ENCODE measurements at regions not wholly inside any gene's neighbourhood (a gene's known extent, or its start where the extent isn't known, plus 50 kb on each side); places are given as distances from the start of the nearest gene placed in this dataset.
"Not testable (repeated sequence)": the region's sequence is repeated elsewhere in the genome, so short reads cannot be mapped to it uniquely, and the experiment has no call there.

DNA sequence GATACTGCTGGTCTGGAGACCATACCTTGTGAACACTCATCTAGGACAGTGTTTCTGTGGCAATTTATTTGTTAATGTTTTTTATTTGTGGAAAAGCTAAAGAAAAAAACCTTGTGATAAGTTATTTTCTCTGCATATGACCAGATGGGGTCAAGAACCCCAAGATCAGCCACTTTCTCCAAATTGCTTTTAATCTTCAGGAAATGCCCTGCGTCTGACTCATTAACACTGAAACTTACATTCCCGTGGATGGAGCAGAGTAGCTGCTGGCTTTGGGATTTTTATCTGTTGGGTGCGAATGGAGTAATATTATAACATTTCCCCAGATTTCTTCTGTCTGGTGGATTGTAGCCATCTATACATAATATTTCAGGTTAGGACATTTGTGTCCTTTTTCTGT is 444.5 kb downstream of the SH3GL2 start:
- DNase-seq = no peak

DNA sequence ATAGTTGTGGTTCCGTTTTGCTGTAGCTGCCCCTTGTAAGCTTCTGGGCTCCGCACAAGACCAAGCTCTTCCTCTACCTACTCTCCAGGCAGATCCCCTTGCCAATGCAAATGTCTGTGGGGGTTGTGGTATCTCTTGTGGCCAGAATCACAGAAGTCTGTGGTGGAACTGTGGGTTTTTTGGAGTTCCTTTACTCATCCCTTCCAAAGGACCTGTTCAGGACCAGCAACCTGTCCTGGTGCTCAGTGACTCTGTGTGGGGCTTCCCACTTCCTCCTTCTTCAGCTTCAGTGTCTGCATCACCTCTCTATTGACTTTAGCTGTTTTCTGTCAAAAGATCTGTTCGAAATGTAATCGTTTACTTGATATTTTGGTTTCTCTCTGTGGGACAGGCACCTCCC is 441.3 kb upstream of the ADAMTSL1 start:
- no peak for DNase-seq

DNA sequence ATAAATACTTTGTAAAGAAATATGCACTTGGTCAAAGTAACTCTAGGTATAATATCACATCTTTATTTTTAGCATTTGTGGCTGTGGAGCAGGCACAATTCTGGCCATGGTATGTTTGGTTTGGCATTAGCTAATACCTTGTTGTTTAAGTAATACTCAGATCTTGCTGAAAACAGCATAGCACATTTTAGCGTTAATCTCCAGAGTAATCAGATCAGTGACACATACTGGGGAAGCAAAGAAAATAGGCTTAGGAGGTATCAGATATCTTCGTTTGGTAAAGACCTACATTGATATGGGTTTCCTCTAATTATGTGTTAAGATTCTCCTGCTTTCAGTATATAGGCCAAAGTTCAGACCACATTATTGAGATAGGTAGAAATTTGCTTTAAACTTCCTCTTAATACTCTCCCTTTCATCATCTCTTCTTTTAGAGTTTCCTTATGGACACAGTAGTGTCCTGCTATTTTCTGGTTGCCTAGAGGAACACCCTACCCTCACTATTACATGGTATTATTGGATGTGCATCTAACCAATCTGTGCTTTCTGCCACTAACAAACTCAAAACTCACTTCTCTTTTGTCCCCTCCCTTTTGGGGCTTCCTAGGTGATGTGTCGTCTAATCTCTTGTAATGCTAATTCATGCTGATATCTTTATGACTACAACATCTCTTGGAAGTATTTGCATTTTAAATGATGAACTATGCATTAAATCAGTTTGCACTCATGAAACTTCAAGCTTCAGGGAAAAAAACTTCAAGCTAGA is 437.3 kb upstream of the ADAMTSL1 start:
- no peak for DNase-seq

DNA sequence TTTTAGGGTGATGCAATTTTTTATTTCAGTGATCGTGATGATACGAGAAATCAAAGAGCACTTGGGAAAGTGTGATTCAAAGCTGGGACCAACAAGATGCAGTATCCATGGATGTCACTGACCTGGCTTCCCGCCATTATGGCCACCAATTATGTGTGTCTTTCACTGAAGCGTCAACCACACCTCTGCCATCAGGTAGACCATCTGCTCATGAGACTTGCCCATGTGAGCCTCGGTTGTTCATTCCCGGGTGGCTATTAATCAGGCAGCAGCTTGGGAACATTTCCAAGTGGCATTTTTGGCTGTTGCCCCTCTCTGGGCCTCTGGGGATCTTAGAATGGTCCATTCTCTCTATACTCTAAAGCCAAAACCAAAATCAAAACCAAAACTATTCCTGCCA is 436.0 kb upstream of the ADAMTSL1 start:
- DNase-seq = no peak

DNA sequence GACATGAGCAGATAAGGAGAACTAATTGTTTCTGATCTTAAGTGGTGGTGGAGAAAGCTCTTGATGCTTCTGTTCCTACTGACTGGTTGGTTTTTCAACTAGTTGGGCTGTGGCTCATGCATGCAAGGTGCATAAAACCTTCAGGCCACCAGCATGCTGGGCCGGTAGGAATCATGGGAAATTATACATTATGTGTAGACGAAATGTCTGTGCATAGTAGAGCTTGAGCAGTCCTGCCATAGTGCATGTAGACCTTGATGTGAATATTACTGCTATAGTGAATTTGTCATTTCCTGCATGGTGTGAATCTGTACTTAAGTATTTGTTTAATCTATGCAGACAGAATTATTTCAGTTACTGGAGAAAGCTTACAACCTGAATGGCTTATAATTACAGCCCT is 433.6 kb upstream of the ADAMTSL1 start:
- DNase-seq = no peak

DNA sequence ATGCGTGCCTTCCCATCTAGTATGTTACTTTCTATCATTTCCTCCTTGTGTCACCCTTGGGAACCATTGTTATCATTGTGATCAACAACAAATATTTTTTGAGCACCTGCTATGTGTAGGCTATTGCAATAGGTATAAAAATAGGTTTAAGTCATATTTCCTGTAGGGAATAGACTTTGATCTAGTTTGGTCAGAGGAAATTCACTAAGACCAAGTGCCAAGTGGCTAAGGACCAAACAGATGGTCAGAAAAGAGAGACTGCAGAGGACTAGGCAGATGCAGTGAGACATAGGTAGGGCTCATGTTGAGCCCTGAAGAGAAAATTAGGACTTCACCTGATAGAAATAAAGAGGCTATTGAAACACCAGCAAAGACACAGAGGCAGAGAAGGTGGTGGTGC is 430.0 kb upstream of the ADAMTSL1 start:
- DNase-seq = no peak

DNA sequence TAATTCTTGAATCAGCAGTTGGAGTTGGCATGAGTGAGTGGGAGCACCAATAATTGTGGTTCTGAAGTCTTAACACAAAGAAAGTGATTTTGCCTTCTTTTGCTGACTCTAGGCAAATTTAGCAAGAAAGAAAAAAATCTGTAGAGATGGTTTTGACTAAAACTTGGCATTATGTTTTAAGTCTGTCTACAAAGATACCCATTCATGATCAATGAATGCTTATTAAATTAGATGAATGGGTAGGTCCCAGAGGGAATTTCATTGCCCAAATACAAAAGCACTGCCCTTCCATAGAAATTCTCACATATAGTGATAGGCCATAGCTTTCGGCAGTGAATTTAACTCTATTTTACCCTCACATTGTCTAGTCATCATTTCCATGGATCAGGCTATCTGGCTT is 428.6 kb upstream of the ADAMTSL1 start:
- DNase-seq = no peak

DNA sequence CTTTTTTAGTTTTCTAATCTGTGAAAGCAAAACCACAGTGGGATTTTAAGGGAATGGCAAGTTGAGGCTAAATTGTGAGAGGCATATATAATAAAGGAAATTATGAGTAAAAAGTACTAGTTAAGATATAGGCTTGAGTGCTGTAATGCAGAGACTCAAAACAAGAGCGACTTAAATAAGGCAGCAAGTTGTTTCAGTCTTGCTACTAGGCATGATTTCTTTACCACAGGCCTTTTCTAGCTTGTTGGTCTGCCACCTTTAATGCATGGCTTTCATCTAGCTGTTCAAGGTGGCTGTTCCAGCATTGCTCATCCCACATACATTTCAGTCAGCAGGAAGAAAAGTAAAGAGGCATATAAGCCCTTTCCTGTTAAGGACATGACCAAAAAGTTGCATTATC is 427.9 kb upstream of the ADAMTSL1 start:
- DNase-seq = no peak

DNA sequence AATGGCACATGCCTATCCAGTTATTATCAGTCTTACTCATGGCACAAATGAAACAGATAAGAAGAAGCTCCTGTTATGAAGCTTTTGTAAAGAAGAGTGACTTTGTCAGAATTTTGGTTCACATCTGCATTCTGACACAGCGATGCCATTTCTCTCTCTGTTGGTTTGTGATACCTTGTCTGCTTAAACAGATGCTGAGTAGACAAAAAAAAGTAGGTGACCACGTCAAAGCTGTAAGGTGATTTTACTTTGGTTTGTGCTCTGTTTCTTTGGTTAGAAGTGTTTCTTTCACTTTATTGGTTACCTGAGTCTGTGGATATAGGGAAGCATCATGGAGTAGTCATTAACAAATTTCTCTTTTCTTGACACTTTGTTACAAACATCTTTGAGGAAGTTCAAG is 422.3 kb upstream of the ADAMTSL1 start:
- no peak for DNase-seq

DNA sequence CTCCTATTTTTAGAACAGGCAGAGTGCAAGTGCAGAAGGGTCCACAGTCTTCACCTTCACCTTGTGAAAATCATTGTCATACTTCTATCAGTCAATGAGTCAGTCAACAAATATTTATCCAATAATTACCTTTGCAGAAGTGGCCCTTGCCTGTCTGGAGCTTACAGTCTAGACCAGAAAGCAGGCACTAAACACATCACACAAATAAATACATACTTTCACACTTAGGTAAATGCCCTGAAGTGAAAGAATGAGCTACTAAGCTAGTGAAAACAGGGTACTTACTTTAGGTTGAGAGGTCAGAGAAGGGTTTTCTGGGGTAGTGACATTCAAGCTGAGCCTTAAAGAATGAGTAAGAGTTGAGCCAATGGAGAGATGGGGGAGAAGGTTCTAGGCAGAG is 421.9 kb upstream of the ADAMTSL1 start:
- no peak for DNase-seq

DNA sequence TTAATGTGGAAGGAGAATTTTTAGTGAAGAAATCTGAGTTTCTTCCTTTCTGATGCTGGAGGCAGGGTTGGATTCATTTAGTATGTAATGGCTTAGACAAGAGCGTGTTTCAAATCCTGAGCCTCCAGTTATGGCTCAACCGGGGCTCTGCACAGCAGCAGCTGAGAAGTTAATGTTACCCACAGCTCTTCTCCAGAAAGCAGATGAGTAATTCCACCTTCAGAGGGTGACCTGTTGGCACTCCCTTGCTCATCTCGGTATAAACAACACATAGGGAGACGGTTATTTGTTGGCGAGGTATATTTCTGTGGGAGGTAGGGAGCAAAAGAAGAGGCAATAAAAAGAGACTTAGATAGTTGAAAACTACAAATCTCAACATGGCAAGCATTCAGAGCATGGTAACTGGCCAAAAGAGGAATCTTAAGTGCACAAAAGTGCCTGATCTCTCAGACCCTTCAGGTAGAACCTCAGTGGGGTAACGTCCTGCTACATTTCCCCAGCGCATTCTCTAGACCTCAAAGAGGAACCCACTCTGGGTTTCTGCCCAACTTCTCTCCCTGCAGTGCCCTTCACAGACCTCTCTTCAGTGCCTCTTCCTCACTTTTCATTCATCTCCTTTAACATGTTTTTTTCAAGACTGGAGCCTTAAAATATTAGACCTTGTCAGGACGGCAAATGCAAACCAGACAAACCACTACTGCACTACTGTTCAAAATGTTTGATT is 417.5 kb upstream of the ADAMTSL1 start:
- DNase-seq = no peak

DNA sequence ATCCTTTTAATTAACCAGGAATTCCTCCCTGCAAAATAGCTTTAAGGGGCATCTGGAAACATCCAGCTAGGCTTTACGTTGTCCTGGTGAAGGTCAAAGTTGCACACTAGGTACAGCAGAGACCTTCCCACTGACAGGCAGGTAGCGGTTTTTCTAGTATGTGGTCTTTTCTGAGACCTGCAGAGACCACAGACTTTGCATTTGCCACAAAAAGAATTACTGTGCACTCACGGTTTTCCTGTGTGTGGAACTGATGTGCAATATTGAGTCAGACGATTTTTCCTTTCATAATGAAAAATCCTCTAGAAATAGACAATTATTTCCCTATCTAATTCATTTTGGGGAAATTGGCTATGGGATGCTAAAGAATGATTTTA is 417.0 kb upstream of the ADAMTSL1 start:
- no peak for DNase-seq

DNA sequence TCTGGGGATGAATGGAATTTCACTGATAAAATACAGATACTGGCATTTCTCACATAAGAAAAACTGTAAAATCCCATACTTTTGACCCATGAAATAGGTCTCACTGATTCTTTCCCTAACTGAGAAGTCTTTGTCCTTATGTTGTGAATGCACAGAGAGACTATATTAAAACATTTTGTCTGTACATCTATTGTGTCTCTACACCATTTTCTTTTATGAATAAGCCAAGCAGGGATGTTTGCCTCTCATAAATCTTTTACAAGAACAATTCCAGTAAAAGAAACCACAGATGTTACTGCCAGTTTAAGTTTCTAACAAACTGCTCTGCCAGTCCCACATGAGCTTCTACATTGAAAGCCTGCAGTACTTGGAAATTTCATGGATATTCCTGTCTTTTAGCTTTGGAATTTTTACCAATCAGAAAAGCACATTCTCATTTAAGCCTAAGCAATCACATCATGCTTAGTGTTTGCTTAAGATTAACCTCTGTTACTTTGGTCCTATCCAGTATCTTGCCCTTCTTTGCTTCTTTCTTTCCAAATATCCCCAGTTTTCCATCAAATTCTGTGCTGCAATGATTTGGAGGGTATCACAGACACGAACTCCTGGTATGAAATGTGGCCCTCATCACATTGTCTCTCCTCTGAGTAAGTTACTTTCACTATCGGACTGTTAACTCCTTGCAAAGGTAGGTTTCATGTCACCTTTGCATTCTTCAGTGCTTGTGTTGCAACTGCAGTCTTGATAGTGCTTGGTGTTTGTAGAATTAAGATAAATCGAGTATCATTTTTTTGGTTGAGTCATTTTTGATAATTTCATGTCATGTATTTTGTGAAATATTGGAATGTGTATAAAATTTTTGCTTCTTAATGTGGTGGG is 415.1 kb upstream of the ADAMTSL1 start:
- no peak for DNase-seq

DNA sequence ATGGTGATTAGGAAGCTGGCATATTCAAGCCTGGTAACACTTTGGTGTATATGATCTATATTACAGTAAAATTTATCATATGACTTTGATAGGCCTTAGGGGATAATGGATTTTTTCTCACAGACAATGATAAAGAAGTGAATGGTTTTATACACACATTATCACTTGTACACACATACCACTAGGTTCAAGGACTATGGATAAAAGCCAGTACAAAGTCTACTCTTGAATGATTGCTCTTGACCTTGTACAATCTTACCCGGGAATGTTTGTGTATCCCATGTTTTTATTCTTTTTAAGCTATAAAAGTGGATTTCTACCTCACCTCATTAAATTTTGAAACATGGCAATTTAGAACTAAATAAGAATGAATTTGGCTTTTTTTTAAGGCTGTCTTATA is 414.5 kb upstream of the ADAMTSL1 start:
- DNase-seq = no peak

DNA sequence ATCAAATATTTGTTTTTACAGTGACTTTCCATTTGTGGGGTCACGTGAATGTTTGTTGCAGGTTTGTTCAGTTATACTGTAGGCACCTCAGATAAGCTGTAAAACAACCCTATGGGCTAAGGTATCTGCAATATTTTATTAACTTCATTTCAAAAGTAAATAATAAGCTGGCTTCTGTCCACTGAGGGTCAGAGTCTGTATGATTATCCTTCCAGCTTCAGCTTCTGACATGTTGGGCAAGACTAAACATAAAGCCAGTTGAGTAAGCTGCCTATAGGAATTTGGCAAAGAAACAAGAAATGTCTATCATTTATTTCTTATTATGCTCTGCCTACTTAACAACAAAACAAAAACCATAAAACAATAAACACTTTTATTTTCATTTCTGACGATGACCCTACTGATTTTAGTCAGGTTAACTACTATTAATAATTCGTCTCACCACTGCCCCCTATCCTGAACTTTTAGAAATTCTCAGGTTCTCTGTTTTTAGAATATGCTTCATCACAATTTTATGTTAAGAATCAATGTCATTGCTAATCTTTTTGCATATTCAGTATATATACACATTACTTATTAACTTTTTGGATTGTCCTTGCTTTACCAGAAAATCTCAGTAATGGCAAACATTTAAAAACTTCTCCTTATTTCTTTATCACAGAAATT is 413.6 kb upstream of the ADAMTSL1 start:
- DNase-seq = no peak

DNA sequence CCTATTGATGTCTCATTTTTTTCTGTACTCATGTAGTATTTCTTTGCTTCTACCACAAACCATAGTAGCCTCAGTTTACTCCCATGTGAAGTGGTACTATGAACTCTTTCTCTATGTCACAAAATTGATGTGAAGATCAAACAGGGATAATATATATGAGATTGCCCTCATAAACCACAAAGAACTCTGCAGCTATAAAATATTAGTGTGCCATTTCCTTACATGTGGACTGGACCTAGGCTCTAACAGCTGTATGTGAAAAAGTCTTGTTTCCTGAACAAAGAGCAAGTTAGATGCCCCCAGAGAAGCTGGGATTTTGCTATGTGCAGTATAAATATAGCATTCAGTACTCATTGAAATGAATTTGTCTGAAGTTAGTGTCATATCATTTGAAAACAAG is 412.6 kb upstream of the ADAMTSL1 start:
- no peak for DNase-seq

DNA sequence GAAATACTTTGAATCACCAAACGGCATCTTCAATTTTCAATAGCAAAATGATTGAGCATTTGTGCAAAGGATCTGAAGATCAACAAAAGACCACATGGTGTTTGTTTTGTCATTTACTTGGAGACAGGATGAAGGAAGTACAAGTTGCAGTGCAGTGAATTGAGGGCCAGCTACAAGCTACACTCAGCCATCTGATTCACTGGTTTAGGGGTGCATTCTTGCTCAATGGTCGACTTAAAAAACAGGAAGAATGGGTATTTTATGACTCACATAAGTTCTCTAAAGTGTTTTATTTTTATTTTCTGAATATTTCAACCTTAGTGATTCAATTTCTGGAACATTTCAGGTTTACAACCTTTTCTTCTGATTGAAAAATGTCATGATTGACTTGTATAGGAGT is 412.1 kb upstream of the ADAMTSL1 start:
- DNase-seq = no peak

DNA sequence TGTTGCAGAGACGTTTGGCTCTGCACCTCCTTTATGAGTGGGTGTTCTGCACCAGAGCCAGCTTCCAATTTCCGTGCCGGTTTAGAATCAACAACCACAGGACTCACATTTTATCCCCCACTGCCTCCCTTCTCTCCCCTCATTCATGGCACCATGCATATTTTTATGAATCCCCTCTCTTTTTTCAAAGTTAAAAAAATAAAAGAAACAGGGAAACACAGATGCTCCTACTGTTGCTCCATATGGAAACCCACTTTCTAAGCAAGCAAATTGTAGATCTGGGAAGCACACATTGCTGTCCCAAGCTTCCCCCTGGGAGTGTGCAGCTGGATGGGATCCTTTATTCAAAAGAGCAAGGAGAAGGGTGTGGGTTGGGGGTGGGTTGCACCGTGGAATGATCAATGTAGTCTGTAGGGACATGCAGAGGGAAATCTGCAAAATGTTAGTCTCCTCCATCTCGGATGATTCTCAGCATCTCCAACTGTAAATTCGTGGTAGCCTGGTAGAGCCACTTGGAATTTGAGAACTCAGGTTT is 410.0 kb upstream of the ADAMTSL1 start:
- no peak for DNase-seq

DNA sequence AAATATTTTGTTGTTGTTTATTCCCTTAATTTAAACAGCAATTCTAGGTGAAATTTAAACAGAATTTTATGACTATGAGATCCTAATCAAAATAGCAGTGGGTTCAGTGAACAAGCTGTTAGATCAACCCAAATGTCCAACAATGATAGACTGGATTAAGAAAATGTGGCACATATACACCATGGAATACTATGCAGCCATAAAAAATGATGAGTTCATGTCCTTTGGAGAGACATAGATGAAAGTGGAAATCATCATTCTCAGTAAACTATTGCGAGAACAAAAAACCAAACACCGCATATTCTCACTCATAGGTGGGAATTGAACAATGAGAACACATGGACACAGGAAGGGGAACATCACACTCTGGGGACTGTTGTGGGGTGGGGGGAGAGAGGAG is 407.3 kb upstream of the ADAMTSL1 start:
- DNase-seq = not testable (repeated sequence)

DNA sequence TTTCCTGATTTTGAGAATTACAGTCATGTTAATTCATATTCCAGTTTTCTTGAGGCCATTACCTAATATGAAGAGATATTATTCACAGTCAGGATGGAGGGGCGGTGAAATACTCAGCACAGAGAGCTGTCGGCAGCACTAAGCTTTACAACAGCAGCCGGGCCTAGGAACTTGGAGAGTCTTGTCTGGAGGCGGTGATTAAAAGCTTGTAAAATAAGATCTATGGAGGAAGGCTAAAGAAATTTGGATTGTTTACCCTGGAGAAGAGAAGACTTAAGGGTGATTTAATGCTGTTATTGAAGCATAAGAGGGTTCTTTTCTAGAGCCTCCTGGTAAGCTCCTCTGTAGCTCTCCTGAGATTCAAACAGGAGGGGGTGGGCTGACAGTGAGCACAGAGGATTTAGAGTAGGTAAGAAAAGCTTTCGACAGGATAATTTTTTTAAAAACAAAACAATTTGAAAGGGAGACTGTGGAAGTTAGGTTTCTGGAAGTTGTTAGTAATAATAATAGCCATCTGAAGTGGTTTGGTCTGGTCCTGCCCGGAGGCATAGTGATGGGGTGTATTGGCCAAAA is 406.3 kb upstream of the ADAMTSL1 start:
- no peak for DNase-seq

DNA sequence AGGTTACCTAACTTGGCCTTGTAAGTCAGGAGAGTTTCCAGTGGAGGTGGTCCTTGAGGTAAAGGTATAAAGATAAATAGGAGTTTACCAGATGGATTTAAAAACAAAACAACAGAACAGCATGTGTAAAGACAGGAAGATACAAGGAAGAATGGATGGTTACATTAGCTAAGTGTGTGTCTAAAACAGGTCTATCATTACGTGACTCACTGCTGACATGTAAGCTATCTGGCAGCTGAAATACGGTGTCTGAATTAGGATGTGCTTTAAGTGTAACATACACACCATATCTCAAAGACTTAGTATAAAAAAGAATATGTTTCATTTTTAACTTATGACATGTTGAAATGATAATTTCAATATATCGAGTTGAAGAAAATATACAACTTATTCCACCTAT is 405.1 kb upstream of the ADAMTSL1 start:
- DNase-seq = no peak

DNA sequence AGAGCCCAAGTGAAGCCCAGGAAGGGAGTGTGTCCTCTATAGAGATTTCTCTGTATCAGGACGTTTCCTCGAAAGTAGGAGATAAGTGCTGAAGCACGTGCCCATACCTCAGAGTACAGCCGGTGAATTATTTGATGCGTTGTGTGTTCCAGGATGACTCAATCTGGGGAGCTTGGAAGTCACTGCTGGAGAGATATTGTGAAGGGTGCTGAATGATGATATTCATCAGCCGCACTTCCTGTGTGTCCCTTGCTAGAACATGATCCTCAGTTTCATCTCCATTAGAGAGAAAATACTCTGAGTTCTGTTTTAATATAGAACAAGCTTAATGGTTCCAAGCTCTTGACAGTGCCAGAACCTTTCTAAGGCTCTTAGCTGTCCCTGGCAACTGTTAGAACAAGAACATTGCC is 402.3 kb upstream of the ADAMTSL1 start:
- no peak for DNase-seq
